ENCODE measurements at regions not wholly inside any gene's neighbourhood (a gene's known extent, or its start where the extent isn't known, plus 50 kb on each side); places are given as distances from the start of the nearest gene placed in this dataset.

DNA sequence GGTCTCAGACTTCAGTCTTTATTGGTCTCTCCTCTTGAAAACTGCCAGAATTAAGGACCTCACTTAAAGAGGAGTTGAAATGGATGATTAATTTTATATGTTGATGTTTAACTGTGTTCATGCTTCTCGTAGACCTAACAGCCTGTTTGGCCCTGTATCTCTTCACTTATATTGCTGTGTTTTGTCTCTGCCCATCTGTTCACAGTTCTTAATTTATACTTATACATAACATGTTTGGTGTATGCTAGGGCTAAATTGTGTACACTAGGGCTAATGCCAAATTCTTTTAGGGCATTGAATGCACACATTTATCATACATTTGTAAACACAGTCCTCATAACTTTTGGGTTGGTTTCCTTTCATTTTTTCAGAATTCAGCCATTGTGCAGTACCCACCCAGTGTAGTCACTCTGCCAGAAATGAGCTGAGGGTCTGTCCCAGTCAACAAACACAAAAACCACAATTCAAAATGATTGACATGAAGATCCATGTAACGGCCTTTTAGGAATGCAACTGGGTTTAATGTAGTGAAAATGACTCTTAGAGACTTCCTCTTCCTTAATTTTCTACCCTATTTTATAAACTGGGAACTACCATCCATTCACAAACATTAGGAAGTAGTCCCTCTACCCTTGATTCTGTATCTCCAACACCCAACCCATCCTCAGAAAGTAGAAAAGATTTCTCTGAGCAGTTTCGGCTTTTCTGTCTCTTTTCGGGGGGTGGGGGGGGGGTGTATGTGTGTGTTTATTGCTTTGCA, 668.8 kb upstream of the KLF4 start:
- no peak overlapping the region for H3K9ac ChIP-seq (ENCODE audit: low read depth, low read length)
- in situ Hi-C loops (cut with MboI; ENCODE audit: low sequenced_read_pairs) (no loop called here), intact Hi-C loops (cut with micrococcal nuclease) (no loop called here), dilution Hi-C loops (cut with HindIII; ENCODE audit: low sequenced_read_pairs, unreplicated experiment) (no loop called here)
- no peak overlapping the region for H2BK20ac ChIP-seq (ENCODE audit: low read depth, low read length)
- H3K56ac ChIP-seq (ENCODE audit: extremely low read depth, insufficient read depth, low read length) = no peak overlapping the region
- no peak overlapping the region for H2BK15ac ChIP-seq (ENCODE audit: low read depth, low read length)
- H3K23ac ChIP-seq (ENCODE audit: low read depth, low read length) = no peak overlapping the region
- no peak overlapping the region for H2AK9ac ChIP-seq (replicated peaks; ENCODE audit: low read depth, low read length, poor library complexity)
- ChIA-PET CTCF (interaction anchor here (0.6 kb wide), 1 partner anchor 728 kb away, joined by 3 read pairs; no protein-coding TSS in a partner anchor), POLR2A (ENCODE audit: unreplicated experiment) (no interaction called here)
- H3K14ac ChIP-seq (replicated peaks; ENCODE audit: low read depth, low read length) = no peak overlapping the region
- no peak overlapping the region for H3K4me3 ChIP-seq (ENCODE audit: insufficient read depth, low read depth, low read length)
- H3K4ac ChIP-seq (ENCODE audit: low read depth, low read length) = no peak overlapping the region
- H3K79me1 ChIP-seq (ENCODE audit: low read depth in 1 of 2, low read length in 2 of 2) = no peaks in the 10 kb centered on the region
- no peak overlapping the region for H2AK5ac ChIP-seq (ENCODE audit: low read depth, low read length)
- no peaks in the 10 kb centered on the region; the same call in 1 of the 2 replicates for H3K27me3 ChIP-seq (ENCODE audit: control insufficient read depth, insufficient read depth, low read length)
- H3K4me2 ChIP-seq (ENCODE audit: low read depth, low read length) = no peak overlapping the region
- no TSS peak for BruUV-seq (replicated peaks)
- H4K91ac ChIP-seq (ENCODE audit: insufficient read depth, low read depth, low read length) = no peak overlapping the region
- no CpG with 5 or more reads among the region's 4 CpGs for WGBS, 2 experiments (ENCODE audit: extremely low coverage in 2 of 2, insufficient read length in 1 of 2)
- H3K9me1 ChIP-seq (ENCODE audit: insufficient read depth, low read length) = 0 out of 2 replicates have a peak, but pooled peaks cover under 1% of the 10 kb centered on the region
- no peak overlapping the region for H3K18ac ChIP-seq (ENCODE audit: low read depth, low read length)
- H3K27ac ChIP-seq (ENCODE audit: insufficient read depth, low read length) = no peak overlapping the region
- H3K9me3 ChIP-seq (ENCODE audit: control insufficient read depth, insufficient read depth, low read length) = no peaks in the 10 kb centered on the region
- H2AFZ ChIP-seq (replicated peaks; ENCODE audit: low read length, poor library complexity) = no peak overlapping the region
- no peak for TF ChIP-seq MAFK (IDR thresholded peaks at IDR 0.05; ENCODE audit: low read depth, low read length)
- H4K5ac ChIP-seq (ENCODE audit: low read depth, low read length) = no peak overlapping the region
- no peaks in the 10 kb centered on the region for H3K36me3 ChIP-seq (ENCODE audit: control insufficient read depth, insufficient read depth, low read length)
- H2BK5ac ChIP-seq (ENCODE audit: low read depth, low read length, poor library complexity, severe bottlenecking) = no peak overlapping the region
- DNase-seq (no peak), ATAC-seq (ENCODE audit: low read depth) (no peak)
- H3K4me1 ChIP-seq (ENCODE audit: control insufficient read depth, insufficient read depth, low read length) = peaks cover 3% of the 10 kb centered on the region; the same call in 1 of the 2 replicates
- H2BK120ac ChIP-seq (ENCODE audit: low read depth, low read length) = no peak overlapping the region
- H4K20me1 ChIP-seq (ENCODE audit: insufficient read depth, low read length) = no peaks in the 10 kb centered on the region
- no peak overlapping the region for H4K8ac ChIP-seq (ENCODE audit: low read depth in 2 of 2, low read length in 2 of 2)
